LHCN-M2 (cell line): ENCODE measurements at regions not wholly inside any gene's neighbourhood (a gene's known extent, or its start where the extent isn't known, plus 50 kb on each side); places are given as distances from the start of the nearest gene placed in this dataset.
"Not testable (repeated sequence)": the region's sequence is repeated elsewhere in the genome, so short reads cannot be mapped to it uniquely, and the experiment has no call there.

Experiments used
- DNase-seq: peaks from one replicate; pipeline ENCODE4 v3.0.0-alpha.2; 2012; ENCODE audit warnings: low read depth

GRCh38 chr13:34357435-34358232 is 539.7 kb downstream of the RFC3 start:
- peak; percentile 87 for DNase-seq

- DNase-seq: peak; percentile 86
These were observed 541.0 kb downstream of the RFC3 start for GRCh38 chr13:34358811-34359513.

- DNase-seq: no peak
These were observed 542.8 kb downstream of the RFC3 start for GRCh38 chr13:34360702-34361101.

GRCh38 chr13:34361560-34361959 is 543.6 kb downstream of the RFC3 start:
- DNase-seq: no peak

GRCh38 chr13:34363266-34363665 is 545.3 kb downstream of the RFC3 start:
- DNase-seq: no peak

GRCh38 chr13:34364633-34365032 is 546.7 kb downstream of the RFC3 start:
- DNase-seq: peak; percentile 46

- no peak for DNase-seq
These were observed 552.0 kb downstream of the RFC3 start for GRCh38 chr13:34369931-34370330.

- no peak for DNase-seq
These were observed 553.2 kb downstream of the RFC3 start for GRCh38 chr13:34371108-34371507.

- DNase-seq: no peak
These were observed 553.9 kb downstream of the RFC3 start for GRCh38 chr13:34371645-34372395.

- DNase-seq: peak; percentile 79
These were observed 554.6 kb downstream of the RFC3 start for GRCh38 chr13:34372581-34372980.

GRCh38 chr13:34376483-34376882 is 558.5 kb downstream of the RFC3 start:
- DNase-seq: no peak

- DNase-seq: no peak
These were observed 560.8 kb upstream of the NBEA start for GRCh38 chr13:34381228-34381627.

- DNase-seq: no peak
These were observed 558.3 kb upstream of the NBEA start for GRCh38 chr13:34383728-34384127.

- DNase-seq: not testable (repeated sequence)
These were observed 555.8 kb upstream of the NBEA start for GRCh38 chr13:34386229-34386628.

- peak; percentile 74 for DNase-seq
These were observed 551.0 kb upstream of the NBEA start for GRCh38 chr13:34391076-34391475.

GRCh38 chr13:34401696-34402095 is 540.4 kb upstream of the NBEA start:
- no peak for DNase-seq

GRCh38 chr13:34405410-34406181 is 536.5 kb upstream of the NBEA start:
- DNase-seq: no peak

- DNase-seq: no peak
These were observed 533.4 kb upstream of the NBEA start for GRCh38 chr13:34408640-34409039.

- DNase-seq: no peak
These were observed 532.4 kb upstream of the NBEA start for GRCh38 chr13:34409496-34410182.

- DNase-seq: no peak
These were observed 531.4 kb upstream of the NBEA start for GRCh38 chr13:34410678-34411077.

GRCh38 chr13:34411177-34411576 is 530.9 kb upstream of the NBEA start:
- no peak for DNase-seq
